Keratinocyte (primary cell): ENCODE measurements at regions not wholly inside any gene's neighbourhood (a gene's known extent, or its start where the extent isn't known, plus 50 kb on each side); places are given as distances from the start of the nearest gene placed in this dataset.

Experiments
- DNase-seq: peaks from one replicate; pipeline ENCODE4 v3.0.0-alpha.2; 2011; ENCODE audit warnings: low read depth, missing footprints, low spot score
- FAIRE-seq: peaks from 2 replicates; lab custom pipeline; 2011; peaks lifted over from hg19 to GRCh38; lab: Jason Lieb, UNC
- H2AFZ ChIP-seq: 2 replicates; pipeline ENCODE4 v1.6.0; 2012; ENCODE audit warnings: low read length, control low read depth, inconsistent platforms; ENCODE audit not compliant: control insufficient read depth
- H3K27ac ChIP-seq: 2 replicates; pipeline ENCODE4 v1.5.1; 2011; ENCODE audit warnings: low read length; ENCODE audit not compliant: control insufficient read depth, insufficient read depth
- H3K27me3 ChIP-seq: 3 replicates; pipeline ENCODE4 v1.6.0; 2011; ENCODE audit warnings: low read length; ENCODE audit not compliant: control insufficient read depth, insufficient read depth; ENCODE audit errors: extremely low read depth
- H3K36me3 ChIP-seq, 2 experiments: 2 replicates in 1 of 2; 3 replicates in 1 of 2; pipeline ENCODE4 v1.5.1; 2011; ENCODE audit warnings: low read length in 2 of 2, mild to moderate bottlenecking in 1 of 2; ENCODE audit not compliant: control insufficient read depth in 2 of 2, insufficient read depth in 2 of 2; ENCODE audit errors: extremely low read depth in 1 of 2
- H3K4me1 ChIP-seq: 3 replicates; pipeline ENCODE4 v1.5.1; 2011; ENCODE audit warnings: low read length; ENCODE audit not compliant: control insufficient read depth, insufficient read depth; ENCODE audit errors: extremely low read depth
- H3K4me2 ChIP-seq: 3 replicates; pipeline ENCODE4 v1.6.0; 2011; ENCODE audit warnings: low read depth, low read length; ENCODE audit not compliant: control insufficient read depth, insufficient read depth; ENCODE audit errors: extremely low read depth
- H3K4me3 ChIP-seq, 3 experiments: fragments of 200-600 bp in 1 of 3; sonication (generic) in 1 of 3; 2 replicates in 2 of 3; 3 replicates in 1 of 3; pipeline ENCODE4 v1.5.1; 2011 to 2016; ENCODE audit warnings: low read length in 3 of 3, mild to moderate bottlenecking in 3 of 3, control low read depth in 2 of 3, inconsistent platforms in 1 of 3, low read depth in 1 of 3, mixed read lengths in 1 of 3, mixed run types in 1 of 3, moderate library complexity in 1 of 3; ENCODE audit not compliant: control insufficient read depth in 2 of 3, insufficient read depth in 2 of 3; ENCODE audit errors: extremely low read depth in 1 of 3
- H3K79me2 ChIP-seq: 2 replicates; pipeline ENCODE4 v1.6.0; 2012; ENCODE audit warnings: low read length; ENCODE audit not compliant: control insufficient read depth, insufficient read depth
- H3K9ac ChIP-seq: 3 replicates; pipeline ENCODE4 v1.6.0; 2011; ENCODE audit warnings: low read length; ENCODE audit not compliant: control insufficient read depth, insufficient read depth; ENCODE audit errors: extremely low read depth
- H3K9me1 ChIP-seq: 3 replicates; pipeline ENCODE4 v1.6.0; 2011; ENCODE audit warnings: low read length; ENCODE audit not compliant: control insufficient read depth, insufficient read depth; ENCODE audit errors: extremely low read depth
- H3K9me3 ChIP-seq: 2 replicates; pipeline ENCODE4 v1.5.1; 2012; ENCODE audit warnings: low read depth, low read length; ENCODE audit not compliant: control insufficient read depth
- H4K20me1 ChIP-seq: 3 replicates; pipeline ENCODE4 v1.6.0; 2011; ENCODE audit warnings: low read length; ENCODE audit not compliant: control insufficient read depth, insufficient read depth; ENCODE audit errors: extremely low read depth
- CTCF ChIP-seq, 3 experiments: IDR thresholded peaks in 1 of 3; conservative IDR thresholded peaks in 1 of 3; optimal IDR thresholded peaks in 1 of 3; 2 replicates in 2 of 3; 3 replicates in 1 of 3; pipeline versions ENCODE3 to v1.5.1; 2011; ENCODE audit warnings: low read length in 3 of 3, mild to moderate bottlenecking in 3 of 3, moderate library complexity in 2 of 3, control low read depth in 1 of 3, inconsistent platforms in 1 of 3; ENCODE audit not compliant: insufficient read depth in 2 of 3; ENCODE audit errors: extremely low read depth in 1 of 3
- EZH2 ChIP-seq: IDR thresholded peaks from one replicate; pipeline ENCODE4 v1.6.1; 2012; ENCODE audit warnings: inconsistent platforms, mild to moderate bottlenecking, low read length, moderate library complexity
- dilution Hi-C: fragments of 300-500 bp; cut with MboI; formaldehyde crosslinking; loops from one replicate; pipeline ENCODE4 v1.7.0; 2020; ENCODE audit warnings: low sequenced_read_pairs; ENCODE audit not compliant: extremely low pct_ligation_motif_present

- Histone ChIP-seq H3K36me3 (no peaks in the 10 kb centered on the region), H3K4me1 (no peaks in the 10 kb centered on the region), H4K20me1 (no peaks in the 10 kb centered on the region), H3K9me1 (no peaks in the 10 kb centered on the region), H3K27me3 (no peaks in the 10 kb centered on the region), H2AFZ (no peak overlapping the region), H3K4me3 (no peak overlapping the region), H3K9ac (no peak overlapping the region), H3K79me2 (no peaks in the 10 kb centered on the region), H3K27ac (no peak overlapping the region), H3K9me3 (no peaks in the 10 kb centered on the region), H3K4me2 (no peak overlapping the region)
- dilution Hi-C loops, result no loop called here
- TF ChIP-seq EZH2, result no peak
- TF ChIP-seq CTCF (optimal IDR thresholded peaks at IDR 0.05 in 1 of 3, IDR thresholded peaks at IDR 0.05 in 1 of 3, conservative IDR thresholded peaks at IDR 0.05 in 1 of 3; ENCODE audit: extremely low read depth in 1 of 3, insufficient read depth in 2 of 3, low read length in 3 of 3), result no peak
- FAIRE-seq (no peak), DNase-seq (no peak)
Observed at GRCh38 chr20:52536040-52536439, 344.5 kb upstream of the ZFP64 start.

GRCh38 chr20:52534616-52535015 is 343.0 kb upstream of the ZFP64 start:
- no peak for TF ChIP-seq EZH2
- TF ChIP-seq CTCF (optimal IDR thresholded peaks at IDR 0.05 in 1 of 3, IDR thresholded peaks at IDR 0.05 in 1 of 3, conservative IDR thresholded peaks at IDR 0.05 in 1 of 3; ENCODE audit: extremely low read depth in 1 of 3, insufficient read depth in 2 of 3, low read length in 3 of 3), result no peak
- H4K20me1 ChIP-seq, result no peaks in the 10 kb centered on the region
- no peaks in the 10 kb centered on the region for H3K9me3 ChIP-seq
- DNase-seq (no peak), FAIRE-seq (no peak)
- H3K9me1 ChIP-seq, result no peaks in the 10 kb centered on the region
- no peaks in the 10 kb centered on the region for H3K36me3 ChIP-seq
- H3K27ac ChIP-seq, result no peak overlapping the region
- H3K4me3 ChIP-seq, result no peak overlapping the region
- dilution Hi-C loops, result no loop called here
- H3K9ac ChIP-seq, result no peak overlapping the region
- H3K79me2 ChIP-seq, result no peaks in the 10 kb centered on the region
- H3K4me2 ChIP-seq, result no peak overlapping the region
- H3K4me1 ChIP-seq, result no peaks in the 10 kb centered on the region
- H2AFZ ChIP-seq, result no peak overlapping the region
- no peaks in the 10 kb centered on the region for H3K27me3 ChIP-seq
